PC-9 (cell line): ENCODE measurements at regions not wholly inside any gene's neighbourhood (a gene's known extent, or its start where the extent isn't known, plus 50 kb on each side); places are given as distances from the start of the nearest gene placed in this dataset.
"Not testable (repeated sequence)": the region's sequence is repeated elsewhere in the genome, so short reads cannot be mapped to it uniquely, and the experiment has no call there.

Experiments used
- EZH2 ChIP-seq: fragments of 200-600 bp; sonication (generic); IDR thresholded peaks from 2 replicates; pipeline ENCODE4 v1.8.0; 2017; ENCODE audit warnings: antibody characterized with exemption, low read depth
- TF ChIP-seq, protein P1 (sequence below): fragments of 200-600 bp; sonication (generic); conservative IDR thresholded peaks from 2 replicates; pipeline ENCODE4 v1.6.1; 2017; ENCODE audit warnings: mixed run types, antibody characterized with exemption, mild to moderate bottlenecking, moderate library complexity

DNA sequence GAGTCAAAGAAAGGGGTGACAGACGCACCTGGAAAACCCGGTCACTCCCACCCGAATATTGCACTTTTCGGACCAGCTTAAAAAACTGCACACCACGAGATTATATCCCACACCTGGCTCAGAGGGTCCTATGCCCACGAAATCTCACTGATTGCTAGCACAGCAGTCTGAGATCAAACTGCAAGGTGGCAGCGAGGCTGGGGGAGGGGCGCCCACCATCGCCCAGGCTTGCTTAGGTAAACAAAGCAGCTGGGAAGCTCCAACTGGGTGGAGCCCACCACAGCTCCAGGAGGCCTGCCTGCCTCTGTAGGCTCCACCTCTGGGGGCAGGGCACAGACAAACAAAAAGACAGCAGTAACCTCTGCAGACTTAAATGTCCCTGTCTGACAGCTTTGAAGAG is 185.1 kb upstream of the CXADR start:
- TF ChIP-seq, protein P1, sequence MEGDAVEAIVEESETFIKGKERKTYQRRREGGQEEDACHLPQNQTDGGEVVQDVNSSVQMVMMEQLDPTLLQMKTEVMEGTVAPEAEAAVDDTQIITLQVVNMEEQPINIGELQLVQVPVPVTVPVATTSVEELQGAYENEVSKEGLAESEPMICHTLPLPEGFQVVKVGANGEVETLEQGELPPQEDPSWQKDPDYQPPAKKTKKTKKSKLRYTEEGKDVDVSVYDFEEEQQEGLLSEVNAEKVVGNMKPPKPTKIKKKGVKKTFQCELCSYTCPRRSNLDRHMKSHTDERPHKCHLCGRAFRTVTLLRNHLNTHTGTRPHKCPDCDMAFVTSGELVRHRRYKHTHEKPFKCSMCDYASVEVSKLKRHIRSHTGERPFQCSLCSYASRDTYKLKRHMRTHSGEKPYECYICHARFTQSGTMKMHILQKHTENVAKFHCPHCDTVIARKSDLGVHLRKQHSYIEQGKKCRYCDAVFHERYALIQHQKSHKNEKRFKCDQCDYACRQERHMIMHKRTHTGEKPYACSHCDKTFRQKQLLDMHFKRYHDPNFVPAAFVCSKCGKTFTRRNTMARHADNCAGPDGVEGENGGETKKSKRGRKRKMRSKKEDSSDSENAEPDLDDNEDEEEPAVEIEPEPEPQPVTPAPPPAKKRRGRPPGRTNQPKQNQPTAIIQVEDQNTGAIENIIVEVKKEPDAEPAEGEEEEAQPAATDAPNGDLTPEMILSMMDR, result not testable (repeated sequence)
- TF ChIP-seq EZH2, result not testable (repeated sequence)
